Lower lobe of right lung (tissue), 2 donors: ENCODE measurements at regions not wholly inside any gene's neighbourhood (a gene's known extent, or its start where the extent isn't known, plus 50 kb on each side); places are given as distances from the start of the nearest gene placed in this dataset.
A peak's percentile ranks its signal among the peaks of the same experiment; 100 is the strongest.

Source experiments
- ATAC-seq, 2 donors: fragments of 200-7000 bp; cut with Tn5 transposase; one replicate each; pipeline ENCODE4 v1.9.1; 2020 to 2022; ENCODE audit warnings: mild to moderate bottlenecking in 2 of 2, moderate library complexity in 2 of 2
- DNase-seq: peaks from one replicate; pipeline ENCODE4 v3.0.0-alpha.2; 2020
- H3K27ac ChIP-seq: fragments of 200-600 bp; one replicate; pipeline ENCODE4 v1.8.0; 2022
- H3K27me3 ChIP-seq: fragments of 200-600 bp; one replicate; pipeline ENCODE4 v1.8.0; 2022; ENCODE audit warnings: low read depth
- H3K36me3 ChIP-seq: fragments of 200-600 bp; one replicate; pipeline ENCODE4 v1.8.0; 2022; ENCODE audit warnings: mild to moderate bottlenecking
- H3K4me1 ChIP-seq: fragments of 200-600 bp; one replicate; pipeline ENCODE4 v1.8.0; 2022
- H3K4me3 ChIP-seq: fragments of 200-600 bp; one replicate; pipeline ENCODE4 v1.8.0; 2022; ENCODE audit warnings: mild to moderate bottlenecking
- H3K9me3 ChIP-seq: fragments of 200-600 bp; one replicate; pipeline ENCODE4 v1.8.0; 2022
- CTCF ChIP-seq: fragments of 200-600 bp; IDR thresholded peaks from one replicate; pipeline ENCODE4 v1.8.0; 2022; ENCODE audit warnings: antibody characterized with exemption, mild to moderate bottlenecking
- intact Hi-C: fragments of 100-400 bp; cut with DNase I; formaldehyde crosslinking; loops from one replicate; pipeline ENCODE4 v1.11.0; 2022
- donor health status: DM: no; HTN: yes; CAD: no; lungs with severe emphysema.

GRCh38 chr6:163754866-163755265 lies 340.3 kb downstream of the QKI start:
- DNase-seq, result peak; percentile 55
- H3K4me3 ChIP-seq, result no peak overlapping the region
- intact Hi-C loops, result no loop called here
- no peaks in the 10 kb centered on the region for H3K4me1 ChIP-seq
- no peaks in the 10 kb centered on the region for H3K27me3 ChIP-seq
- H3K27ac ChIP-seq, result no peak overlapping the region
- no peaks in the 10 kb centered on the region for H3K9me3 ChIP-seq
- H3K36me3 ChIP-seq, result no peaks in the 10 kb centered on the region
- TF ChIP-seq CTCF, result no peak
- ATAC-seq, result peak in 1 of 2 donors; percentile 51

GRCh38 chr6:163753430-163753829 lies 338.9 kb downstream of the QKI start:
- no peak overlapping the region for H3K27ac ChIP-seq
- intact Hi-C loops, result no loop called here
- H3K4me1 ChIP-seq, result no peaks in the 10 kb centered on the region
- no peaks in the 10 kb centered on the region for H3K36me3 ChIP-seq
- ATAC-seq (no peak), DNase-seq (no peak)
- H3K27me3 ChIP-seq, result no peaks in the 10 kb centered on the region
- H3K4me3 ChIP-seq, result no peak overlapping the region
- no peaks in the 10 kb centered on the region for H3K9me3 ChIP-seq
- no peak for TF ChIP-seq CTCF

GRCh38 chr6:163752446-163752845 lies 337.9 kb downstream of the QKI start:
- intact Hi-C loops, result no loop called here
- H3K36me3 ChIP-seq, result no peaks in the 10 kb centered on the region
- TF ChIP-seq CTCF, result no peak
- no peak overlapping the region for H3K27ac ChIP-seq
- H3K27me3 ChIP-seq, result no peaks in the 10 kb centered on the region
- ATAC-seq, result no peak
- no peaks in the 10 kb centered on the region for H3K4me1 ChIP-seq
- no peaks in the 10 kb centered on the region for H3K9me3 ChIP-seq
- no peak overlapping the region for H3K4me3 ChIP-seq
- DNase-seq, result no peak

GRCh38 chr6:163751032-163751525 lies 336.6 kb downstream of the QKI start:
- ATAC-seq (peak; percentile 34 to 56), DNase-seq (peak; percentile 71)
- H3K27me3 ChIP-seq, result no peaks in the 10 kb centered on the region
- intact Hi-C loops, result no loop called here
- no peak for TF ChIP-seq CTCF
- no peak overlapping the region for H3K4me3 ChIP-seq
- no peaks in the 10 kb centered on the region for H3K36me3 ChIP-seq
- no peak overlapping the region for H3K27ac ChIP-seq
- no peaks in the 10 kb centered on the region for H3K9me3 ChIP-seq
- no peaks in the 10 kb centered on the region for H3K4me1 ChIP-seq

- H3K4me1 ChIP-seq, result no peaks in the 10 kb centered on the region
- H3K36me3 ChIP-seq, result no peaks in the 10 kb centered on the region
- ATAC-seq (peak in 1 of 2 donors; percentile 15), DNase-seq (no peak)
- intact Hi-C loops, result no loop called here
- no peak overlapping the region for H3K27ac ChIP-seq
- no peaks in the 10 kb centered on the region for H3K9me3 ChIP-seq
- H3K4me3 ChIP-seq, result no peak overlapping the region
- H3K27me3 ChIP-seq, result no peaks in the 10 kb centered on the region
- TF ChIP-seq CTCF, result no peak
These were observed 336.0 kb downstream of the QKI start for GRCh38 chr6:163750431-163751031.
